VCaP (cell line): ENCODE measurements at regions not wholly inside any gene's neighbourhood (a gene's known extent, or its start where the extent isn't known, plus 50 kb on each side); places are given as distances from the start of the nearest gene placed in this dataset.

Experiments used
- H3K27ac ChIP-seq: fragments of 450-650 bp; 2 replicates; pipeline ENCODE4 v1.5.1; 2017
- CTCF ChIP-seq: fragments of 450-650 bp; conservative IDR thresholded peaks from 2 replicates; pipeline ENCODE4 v1.5.1; 2017; ENCODE audit warnings: mild to moderate bottlenecking, moderate library complexity

- no peak overlapping the region for H3K27ac ChIP-seq
- no peak for TF ChIP-seq CTCF
Measured at GRCh38 chr20:63072991-63073737, 66.4 kb upstream of the BHLHE23 start.

GRCh38 chr20:63072231-63072791 lies 65.5 kb upstream of the BHLHE23 start:
- H3K27ac ChIP-seq = no peak overlapping the region
- no peak for TF ChIP-seq CTCF

GRCh38 chr20:63071541-63072181 lies 64.9 kb upstream of the BHLHE23 start:
- H3K27ac ChIP-seq = no peak overlapping the region
- TF ChIP-seq CTCF = no peak

GRCh38 chr20:63070771-63071540 lies 64.2 kb upstream of the BHLHE23 start:
- H3K27ac ChIP-seq = no peak overlapping the region
- no peak for TF ChIP-seq CTCF

- TF ChIP-seq CTCF = no peak
- peak overlapping the region; percentile 51; the same call in 1 of the 2 replicates for H3K27ac ChIP-seq
Measured at GRCh38 chr20:63070301-63070625, 63.5 kb upstream of the BHLHE23 start.

- TF ChIP-seq CTCF = no peak
Measured at GRCh38 chr20:63068711-63069367, 62.1 kb upstream of the BHLHE23 start.

More at GRCh38 chr20:63068711-63069367, 62.1 kb upstream of the BHLHE23 start:
- peak overlapping the region; percentile 51 for H3K27ac ChIP-seq
